ENCODE measurements at regions not wholly inside any gene's neighbourhood (a gene's known extent, or its start where the extent isn't known, plus 50 kb on each side); places are given as distances from the start of the nearest gene placed in this dataset.

- Histone ChIP-seq H3K36me3 (ENCODE audit: control insufficient read depth, insufficient read depth, low read length) (no peaks in the 10 kb centered on the region), H3K27ac (ENCODE audit: low read depth, low read length) (no peak overlapping the region), H3K9ac (ENCODE audit: low read depth, low read length) (no peak overlapping the region), H3K27me3 (ENCODE audit: control insufficient read depth, insufficient read depth, low read length) (no peaks in the 10 kb centered on the region), H3K4me1 (ENCODE audit: control insufficient read depth, insufficient read depth, low read length) (no peaks in the 10 kb centered on the region), H3K4me3 (ENCODE audit: low read depth, low read length) (no peak overlapping the region), H3K9me3 (ENCODE audit: control insufficient read depth, insufficient read depth, low read length) (no peaks in the 10 kb centered on the region)
These were observed 293.0 kb upstream of the TNP1 start for GRCh38 chr2:217152831-217153230.

- Histone ChIP-seq H3K27ac (ENCODE audit: low read depth, low read length) (no peak overlapping the region), H3K27me3 (ENCODE audit: control insufficient read depth, insufficient read depth, low read length) (no peaks in the 10 kb centered on the region), H3K4me3 (ENCODE audit: low read depth, low read length) (no peak overlapping the region), H3K4me1 (ENCODE audit: control insufficient read depth, insufficient read depth, low read length) (no peaks in the 10 kb centered on the region), H3K36me3 (ENCODE audit: control insufficient read depth, insufficient read depth, low read length) (no peaks in the 10 kb centered on the region), H3K9ac (ENCODE audit: low read depth, low read length) (no peak overlapping the region), H3K9me3 (ENCODE audit: control insufficient read depth, insufficient read depth, low read length) (no peaks in the 10 kb centered on the region)
These were observed 291.8 kb upstream of the TNP1 start for GRCh38 chr2:217151509-217152206.

- no peaks in the 10 kb centered on the region for H3K36me3 ChIP-seq (ENCODE audit: control insufficient read depth, insufficient read depth, low read length)
- no peak overlapping the region for H3K27ac ChIP-seq (ENCODE audit: low read depth, low read length)
- no peak overlapping the region for H3K9ac ChIP-seq (ENCODE audit: low read depth, low read length)
- no peak overlapping the region for H3K4me3 ChIP-seq (ENCODE audit: low read depth, low read length)
- no peaks in the 10 kb centered on the region for H3K4me1 ChIP-seq (ENCODE audit: control insufficient read depth, insufficient read depth, low read length)
- H3K9me3 ChIP-seq (ENCODE audit: control insufficient read depth, insufficient read depth, low read length) = no peaks in the 10 kb centered on the region
- H3K27me3 ChIP-seq (ENCODE audit: control insufficient read depth, insufficient read depth, low read length) = no peaks in the 10 kb centered on the region
These were observed 290.4 kb upstream of the TNP1 start for GRCh38 chr2:217150236-217150635.

DNA sequence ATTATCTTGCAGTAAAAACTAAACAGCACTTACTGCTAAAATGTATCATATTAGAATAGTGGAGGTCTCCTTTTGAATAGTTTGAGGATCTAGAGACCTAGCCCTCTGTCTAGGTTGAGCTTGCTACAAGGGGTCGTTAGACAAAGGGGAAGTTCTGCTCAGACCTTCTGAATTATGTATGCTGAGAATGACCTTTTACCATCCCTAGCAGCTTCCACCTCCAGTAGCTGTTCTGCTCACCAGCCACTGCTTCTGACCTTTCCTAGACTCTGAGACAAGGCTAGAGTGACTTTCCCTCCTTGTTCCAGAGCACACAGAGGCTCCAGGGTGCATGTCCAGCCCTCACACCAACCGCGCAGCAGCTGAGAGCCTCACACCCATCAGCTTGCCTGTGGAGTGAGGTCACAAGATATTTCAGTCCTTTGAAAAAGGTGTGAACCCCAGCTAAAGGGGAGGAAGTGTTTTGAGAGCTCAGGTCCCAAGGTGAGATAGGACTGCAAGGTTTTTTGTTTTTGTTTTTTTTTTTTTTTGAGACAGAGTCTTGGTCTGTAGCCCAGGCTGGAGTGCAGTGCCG lies 289.3 kb upstream of the TNP1 start:
- Histone ChIP-seq H3K9ac (ENCODE audit: low read depth, low read length) (no peak overlapping the region), H3K4me3 (ENCODE audit: low read depth, low read length) (no peak overlapping the region), H3K27ac (ENCODE audit: low read depth, low read length) (no peak overlapping the region), H3K36me3 (ENCODE audit: control insufficient read depth, insufficient read depth, low read length) (no peaks in the 10 kb centered on the region), H3K4me1 (ENCODE audit: control insufficient read depth, insufficient read depth, low read length) (no peaks in the 10 kb centered on the region), H3K9me3 (ENCODE audit: control insufficient read depth, insufficient read depth, low read length) (no peaks in the 10 kb centered on the region), H3K27me3 (ENCODE audit: control insufficient read depth, insufficient read depth, low read length) (no peaks in the 10 kb centered on the region)

- H3K27me3 ChIP-seq (ENCODE audit: control insufficient read depth, insufficient read depth, low read length) = no peaks in the 10 kb centered on the region
- H3K4me1 ChIP-seq (ENCODE audit: control insufficient read depth, insufficient read depth, low read length) = no peaks in the 10 kb centered on the region
- no peaks in the 10 kb centered on the region for H3K36me3 ChIP-seq (ENCODE audit: control insufficient read depth, insufficient read depth, low read length)
- H3K4me3 ChIP-seq (ENCODE audit: low read depth, low read length) = no peak overlapping the region
- H3K9me3 ChIP-seq (ENCODE audit: control insufficient read depth, insufficient read depth, low read length) = no peaks in the 10 kb centered on the region
- no peak overlapping the region for H3K27ac ChIP-seq (ENCODE audit: low read depth, low read length)
- H3K9ac ChIP-seq (ENCODE audit: low read depth, low read length) = no peak overlapping the region
These were observed 288.0 kb upstream of the TNP1 start for GRCh38 chr2:217147818-217148217.

GRCh38 chr2:217146956-217147355 lies 287.1 kb upstream of the TNP1 start:
- H3K9me3 ChIP-seq (ENCODE audit: control insufficient read depth, insufficient read depth, low read length) = no peaks in the 10 kb centered on the region
- H3K4me1 ChIP-seq (ENCODE audit: control insufficient read depth, insufficient read depth, low read length) = no peaks in the 10 kb centered on the region
- H3K27me3 ChIP-seq (ENCODE audit: control insufficient read depth, insufficient read depth, low read length) = no peaks in the 10 kb centered on the region
- no peak overlapping the region for H3K9ac ChIP-seq (ENCODE audit: low read depth, low read length)
- no peak overlapping the region for H3K4me3 ChIP-seq (ENCODE audit: low read depth, low read length)
- H3K27ac ChIP-seq (ENCODE audit: low read depth, low read length) = no peak overlapping the region
- H3K36me3 ChIP-seq (ENCODE audit: control insufficient read depth, insufficient read depth, low read length) = no peaks in the 10 kb centered on the region

DNA sequence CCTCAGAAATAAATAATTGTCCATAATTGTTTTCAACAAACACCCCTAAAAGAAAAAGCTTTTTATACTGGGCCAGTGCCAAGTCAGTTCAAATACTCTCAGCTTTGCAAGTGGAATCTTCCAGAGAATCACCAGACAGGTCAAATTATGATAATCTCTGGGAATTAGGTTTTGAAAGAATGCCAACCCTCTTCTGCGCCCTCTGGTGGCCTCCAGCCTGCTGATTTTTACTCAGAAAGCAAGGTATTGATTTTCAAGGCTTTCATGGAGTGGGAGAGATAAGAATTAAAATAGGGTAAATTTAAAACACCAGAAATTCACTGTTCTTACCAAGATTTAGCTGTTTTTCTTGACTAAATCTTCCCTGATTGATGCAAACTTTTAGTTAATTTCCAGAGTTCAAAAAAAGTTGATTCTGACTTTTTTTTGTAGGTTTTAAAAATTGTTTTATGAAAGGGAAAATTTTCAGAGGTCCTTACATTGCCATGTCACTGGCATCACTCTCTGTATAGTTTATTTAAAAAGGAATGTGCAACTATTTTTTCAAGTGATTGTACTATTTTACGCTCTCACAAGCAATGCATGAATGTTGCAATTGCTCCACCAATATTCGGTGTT lies 282.9 kb upstream of the TNP1 start:
- Histone ChIP-seq H3K27ac (ENCODE audit: low read depth, low read length) (no peak overlapping the region), H3K36me3 (ENCODE audit: control insufficient read depth, insufficient read depth, low read length) (no peaks in the 10 kb centered on the region), H3K9ac (ENCODE audit: low read depth, low read length) (no peak overlapping the region), H3K4me3 (ENCODE audit: low read depth, low read length) (no peak overlapping the region), H3K27me3 (ENCODE audit: control insufficient read depth, insufficient read depth, low read length) (no peaks in the 10 kb centered on the region), H3K4me1 (ENCODE audit: control insufficient read depth, insufficient read depth, low read length) (no peaks in the 10 kb centered on the region), H3K9me3 (ENCODE audit: control insufficient read depth, insufficient read depth, low read length) (peaks cover 3% of the 10 kb centered on the region; the same call in 1 of the 2 replicates)

- Histone ChIP-seq H3K9ac (ENCODE audit: low read depth, low read length) (no peak overlapping the region), H3K27ac (ENCODE audit: low read depth, low read length) (no peak overlapping the region), H3K4me1 (ENCODE audit: control insufficient read depth, insufficient read depth, low read length) (no peaks in the 10 kb centered on the region), H3K27me3 (ENCODE audit: control insufficient read depth, insufficient read depth, low read length) (no peaks in the 10 kb centered on the region), H3K9me3 (ENCODE audit: control insufficient read depth, insufficient read depth, low read length) (peaks cover 4% of the 10 kb centered on the region; the same call in 1 of the 2 replicates), H3K4me3 (ENCODE audit: low read depth, low read length) (no peak overlapping the region), H3K36me3 (ENCODE audit: control insufficient read depth, insufficient read depth, low read length) (no peaks in the 10 kb centered on the region)
These were observed 278.4 kb upstream of the TNP1 start for GRCh38 chr2:217138284-217138683.

- no peak overlapping the region for H3K9ac ChIP-seq (ENCODE audit: low read depth, low read length)
- H3K4me3 ChIP-seq (ENCODE audit: low read depth, low read length) = no peak overlapping the region
- H3K4me1 ChIP-seq (ENCODE audit: control insufficient read depth, insufficient read depth, low read length) = no peaks in the 10 kb centered on the region
These were observed 267.9 kb upstream of the TNP1 start for GRCh38 chr2:217127744-217128143.

DNA sequence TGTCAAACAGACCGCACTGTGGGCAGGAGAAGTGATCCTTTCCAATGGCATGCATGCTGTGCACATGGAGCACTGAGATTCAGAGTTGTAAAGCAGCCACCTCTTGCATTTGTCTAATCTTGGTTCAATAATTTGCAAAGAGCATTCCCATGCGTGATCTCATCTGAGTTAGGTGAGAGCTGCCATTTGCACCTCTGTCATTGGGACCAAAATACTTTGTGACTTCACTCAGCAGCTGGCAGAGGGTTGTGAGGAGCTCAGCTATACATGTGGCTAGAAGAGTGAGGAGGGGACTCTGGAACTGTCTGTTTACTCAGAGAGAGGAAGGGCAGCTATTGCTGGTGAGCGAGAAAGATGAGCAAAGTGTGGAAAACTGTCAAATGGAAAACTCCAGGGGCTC lies 265.1 kb upstream of the TNP1 start:
- Histone ChIP-seq H3K9me3 (ENCODE audit: control insufficient read depth, insufficient read depth, low read length) (no peaks in the 10 kb centered on the region), H3K36me3 (ENCODE audit: control insufficient read depth, insufficient read depth, low read length) (no peaks in the 10 kb centered on the region), H3K27ac (ENCODE audit: low read depth, low read length) (no peak overlapping the region), H3K27me3 (ENCODE audit: control insufficient read depth, insufficient read depth, low read length) (no peaks in the 10 kb centered on the region), H3K9ac (ENCODE audit: low read depth, low read length) (no peak overlapping the region), H3K4me3 (ENCODE audit: low read depth, low read length) (no peak overlapping the region), H3K4me1 (ENCODE audit: control insufficient read depth, insufficient read depth, low read length) (no peaks in the 10 kb centered on the region)

More at GRCh38 chr2:217127744-217128143, 267.9 kb upstream of the TNP1 start:
- Histone ChIP-seq H3K9me3 (ENCODE audit: control insufficient read depth, insufficient read depth, low read length) (no peaks in the 10 kb centered on the region), H3K27ac (ENCODE audit: low read depth, low read length) (no peak overlapping the region), H3K27me3 (ENCODE audit: control insufficient read depth, insufficient read depth, low read length) (no peaks in the 10 kb centered on the region), H3K36me3 (ENCODE audit: control insufficient read depth, insufficient read depth, low read length) (no peaks in the 10 kb centered on the region)

DNA sequence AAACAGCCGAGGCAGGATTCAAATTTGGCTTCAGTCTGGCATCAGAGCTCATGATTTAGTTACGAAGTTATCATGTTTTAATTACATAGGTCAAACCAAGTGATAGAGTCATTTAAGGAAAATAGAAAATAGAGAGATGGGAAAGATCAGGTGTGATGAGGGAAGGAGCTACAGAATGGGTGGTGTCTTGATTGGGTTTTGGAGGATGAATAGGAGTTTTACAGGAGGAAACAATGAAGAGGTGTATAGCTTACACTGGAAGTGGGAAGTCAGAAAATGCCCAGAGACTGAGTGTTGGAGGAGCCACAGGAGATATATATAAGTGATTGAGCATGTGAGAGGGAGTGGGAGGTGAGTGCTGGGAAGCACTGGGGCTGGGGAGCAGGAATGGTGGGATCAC lies 264.2 kb upstream of the TNP1 start:
- Histone ChIP-seq H3K36me3 (ENCODE audit: control insufficient read depth, insufficient read depth, low read length) (no peaks in the 10 kb centered on the region), H3K9me3 (ENCODE audit: control insufficient read depth, insufficient read depth, low read length) (no peaks in the 10 kb centered on the region), H3K27ac (ENCODE audit: low read depth, low read length) (no peak overlapping the region), H3K4me3 (ENCODE audit: low read depth, low read length) (no peak overlapping the region), H3K27me3 (ENCODE audit: control insufficient read depth, insufficient read depth, low read length) (no peaks in the 10 kb centered on the region), H3K4me1 (ENCODE audit: control insufficient read depth, insufficient read depth, low read length) (no peaks in the 10 kb centered on the region), H3K9ac (ENCODE audit: low read depth, low read length) (no peak overlapping the region)
